Heart left ventricle (tissue), 16 donors: ENCODE measurements at regions not wholly inside any gene's neighbourhood (a gene's known extent, or its start where the extent isn't known, plus 50 kb on each side); places are given as distances from the start of the nearest gene placed in this dataset.

ENCODE experiments used
- ATAC-seq, 4 donors: fragments of 200-7000 bp; cut with Tn5 transposase; one replicate each; pipeline ENCODE4 v1.9.1; 2020 to 2022; ENCODE audit warnings: moderate library complexity in 4 of 4, mild to moderate bottlenecking in 3 of 4, moderate number of reproducible peaks in 1 of 4
- DNase-seq, 5 donors: peaks; one replicate each; pipeline ENCODE4 v3.0.0-alpha.2; 2020
- H3K27ac ChIP-seq, 12 donors: fragments of 200-600 bp; sonication (generic) in 4 of 12; one replicate each; pipeline versions ENCODE4 v1.5.0 to v1.8.0; 2016 to 2022; ENCODE audit warnings: mild to moderate bottlenecking in 2 of 12
- H3K27me3 ChIP-seq, 9 donors: fragments of 200-600 bp; sonication (generic) in 2 of 9; one replicate each; pipeline versions ENCODE4 v1.5.1 to v1.8.0; 2016 to 2022; ENCODE audit warnings: mild to moderate bottlenecking in 3 of 9
- H3K36me3 ChIP-seq, 9 donors: fragments of 200-600 bp; sonication (generic) in 2 of 9; one replicate each; pipeline versions ENCODE4 v1.5.0 to v1.8.0; 2018 to 2022; ENCODE audit warnings: mild to moderate bottlenecking in 2 of 9
- H3K4me1 ChIP-seq, 12 donors: fragments of 200-600 bp; sonication (generic) in 4 of 12; one replicate each; pipeline versions ENCODE4 v1.5.0 to v1.8.0; 2016 to 2022; ENCODE audit warnings: mild to moderate bottlenecking in 3 of 12
- H3K4me3 ChIP-seq, 12 donors: fragments of 200-600 bp; sonication (generic) in 4 of 12; one replicate each; pipeline versions ENCODE4 v1.5.0 to v1.8.0; 2017 to 2022; ENCODE audit warnings: mild to moderate bottlenecking in 9 of 12, moderate library complexity in 4 of 12
- H3K9me3 ChIP-seq, 12 donors: fragments of 200-600 bp; sonication (generic) in 4 of 12; one replicate each; pipeline versions ENCODE4 v1.5.0 to v1.8.0; 2016 to 2022; ENCODE audit warnings: mild to moderate bottlenecking in 1 of 12
- CTCF ChIP-seq, 12 donors: fragments of 200-600 bp; sonication (generic) in 4 of 12; IDR thresholded peaks; one replicate each; pipeline versions ENCODE4 v1.5.0 to v1.8.0; 2018 to 2022; ENCODE audit warnings: antibody characterized with exemption in 12 of 12, mild to moderate bottlenecking in 5 of 12
- POLR2A ChIP-seq, 2 donors: fragments of 450-650 bp; IDR thresholded peaks; one replicate each; pipeline ENCODE4 v1.6.1; 2017; ENCODE audit warnings: antibody characterized with exemption in 2 of 2, mild to moderate bottlenecking in 2 of 2, moderate library complexity in 2 of 2
- WGBS, 4 donors: extraction: QIAGEN DNeasy Blood & Tissue Kit in 2 of 4; methylation state at CpG; one replicate each; pipeline versions ENCODE4 v1.1.5 to v1.1.7; 2013 to 2018; 5-methylcytosine and 5-hydroxymethylcytosine counted together
- intact Hi-C, 10 donors: fragments of 100-400 bp; cut with DNase I; formaldehyde crosslinking; loops; one replicate each; pipeline versions ENCODE4 v1.11.1 to v1.14.2; 2022
- donor health status: ischemic (EF 13 %, LVEDD 7.1; RV severe dilation, severe dysfunction).
- donor health status: healthy with polysubstance abuse.
- donor health status: DM: no; HTN: yes; CAD: no.
- donor health status: DM: no; HTN: no; CAD: no.
- donor health status: ischemic (EF 25% LVEDD 6.9; RV normal size, moderate dysfunction).
- donor health status: ischemic (EF 25% LVEDD 5.7; RV mildly dilated, moderate dysfunction).
- donor health status: healthy.
- donor health status: DM: yes; HTN: yes; CAD: no.
- donor health status: ischemic (EF 35%, LVEDD 5.7; RV mildly dilated, moderate dysfunction).
- donor health status: nonischemic (EF 11% LVEDD 7.7; RV severe dilation, severe dysfunction).
- donor health status: DM: yes; HTN: yes; CAD: no.
- donor health status: PGD.
- donor health status: ischemic (EF 29% LVEDD 5.4; RV normal size, mild dysfunction).
- donor health status: nonischemic (EF 23%, LVEDD 6.1; RV moderate dilation, normal function).

GRCh38 chr4:14478504-14478903, 523.8 kb upstream of the CPEB2 start:
- Histone ChIP-seq H3K4me1 (no peaks in the 10 kb centered on the region), H3K4me3 (no peak overlapping the region), H3K27ac (no peak overlapping the region), H3K27me3 (no peaks in the 10 kb centered on the region), H3K9me3 (no peaks in the 10 kb centered on the region), H3K36me3 (no peaks in the 10 kb centered on the region)
- WGBS, 4 donors: 91 to 96% (median 92%) methylated on average over 3 to 5 of the region's 5 CpGs
- TF ChIP-seq POLR2A (IDR thresholded peaks at IDR 0.05) (no peak), CTCF (IDR thresholded peaks at IDR 0.05) (no peak)
- DNase-seq: no peak
- intact Hi-C loops: no loop called here
- no peak for ATAC-seq

GRCh38 chr4:14496408-14496807, 505.9 kb upstream of the CPEB2 start:
- no peaks in the 10 kb centered on the region for H3K4me1 ChIP-seq
- intact Hi-C loops: no loop called here
- H3K27ac ChIP-seq: no peak overlapping the region
- H3K4me3 ChIP-seq: no peak overlapping the region
- H3K27me3 ChIP-seq: no peaks in the 10 kb centered on the region
- DNase-seq (no peak), ATAC-seq (no peak)
- H3K36me3 ChIP-seq: no peaks in the 10 kb centered on the region
- H3K9me3 ChIP-seq: peaks cover 0 to 8% (median 0%) of the 10 kb centered on the region in 12 donors
- 83 to 92% (median 92%) methylated on average over 1 of the region's 1 CpG for WGBS, 4 donors
- TF ChIP-seq CTCF (IDR thresholded peaks at IDR 0.05) (no peak), POLR2A (IDR thresholded peaks at IDR 0.05) (no peak)

DNA sequence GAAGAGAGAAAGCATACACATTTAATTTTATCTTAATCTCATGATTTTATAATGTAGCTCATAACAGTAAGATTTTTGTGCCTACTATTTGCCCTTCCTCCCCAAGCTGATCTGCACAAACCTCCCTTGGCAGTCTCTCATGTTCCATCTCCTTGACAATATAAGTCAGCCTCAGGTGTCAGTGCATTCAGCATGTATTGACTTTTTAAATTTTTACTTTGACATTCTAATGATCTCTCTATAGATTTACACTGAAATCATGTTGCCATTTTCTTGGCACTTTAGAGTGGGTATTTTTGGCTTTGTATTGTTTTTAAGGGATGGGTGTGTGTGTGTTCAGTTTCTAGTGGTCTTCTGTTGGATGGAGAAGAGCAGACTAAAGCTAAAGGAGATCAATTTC, 505.3 kb upstream of the CPEB2 start:
- Histone ChIP-seq H3K4me1 (no peaks in the 10 kb centered on the region), H3K27me3 (no peaks in the 10 kb centered on the region), H3K36me3 (no peaks in the 10 kb centered on the region), H3K9me3 (peaks cover 0 to 8% (median 0%) of the 10 kb centered on the region in 12 donors), H3K27ac (no peak overlapping the region), H3K4me3 (no peak overlapping the region)
- DNase-seq (no peak), ATAC-seq (no peak)
- TF ChIP-seq POLR2A (IDR thresholded peaks at IDR 0.05) (no peak), CTCF (IDR thresholded peaks at IDR 0.05) (no peak)
- intact Hi-C loops: no loop called here

GRCh38 chr4:14504162-14504561, 498.1 kb upstream of the CPEB2 start:
- H3K27me3 ChIP-seq: no peaks in the 10 kb centered on the region
- H3K27ac ChIP-seq: no peak overlapping the region
- ATAC-seq: no peak
- intact Hi-C loops: no loop called here
- H3K36me3 ChIP-seq: no peaks in the 10 kb centered on the region
- peaks cover 0 to 9% (median 0%) of the 10 kb centered on the region in 12 donors for H3K9me3 ChIP-seq
- H3K4me1 ChIP-seq: no peaks in the 10 kb centered on the region
- WGBS, 4 donors: 72 to 79% (median 78%) methylated on average over 2 of the region's 2 CpGs
- no peak overlapping the region for H3K4me3 ChIP-seq
- DNase-seq: no peak
- TF ChIP-seq POLR2A (IDR thresholded peaks at IDR 0.05) (no peak), CTCF (IDR thresholded peaks at IDR 0.05) (no peak)
